HG02970 (cell line): ENCODE measurements at regions not wholly inside any gene's neighbourhood (a gene's known extent, or its start where the extent isn't known, plus 50 kb on each side); places are given as distances from the start of the nearest gene placed in this dataset.

Source experiments
- ATAC-seq: cut with Tn5 transposase; IDR thresholded peaks from one replicate; pipeline ENCODE4 v1.9.1; 2021; ENCODE audit warnings: mild to moderate bottlenecking, moderate library complexity, moderate number of reproducible peaks; ENCODE audit not compliant: unreplicated experiment, low FRiP score

GRCh38 chr4:4808086-4808485 lies 51.4 kb upstream of the MSX1 start:
- ATAC-seq: no peak

- ATAC-seq: no peak
Measured at GRCh38 chr4:4805887-4806286, 53.6 kb upstream of the MSX1 start.

- ATAC-seq: no peak
Measured at GRCh38 chr4:4803912-4804296, 55.6 kb upstream of the MSX1 start.

- ATAC-seq: no peak
Measured at GRCh38 chr4:4803216-4803911, 56.1 kb upstream of the MSX1 start.

GRCh38 chr4:4800646-4801408 lies 58.6 kb upstream of the MSX1 start:
- ATAC-seq: no peak

- ATAC-seq: no peak
Measured at GRCh38 chr4:4794421-4794820, 65.0 kb upstream of the MSX1 start.

GRCh38 chr4:4792466-4792865 lies 67.0 kb upstream of the MSX1 start:
- ATAC-seq: no peak

- no peak for ATAC-seq
Measured at GRCh38 chr4:4791299-4792111, 68.0 kb upstream of the MSX1 start.

GRCh38 chr4:4789462-4789861 lies 70.0 kb upstream of the MSX1 start:
- no peak for ATAC-seq

- ATAC-seq: no peak
Measured at GRCh38 chr4:4788573-4788972, 70.9 kb upstream of the MSX1 start.

- ATAC-seq: no peak
Measured at GRCh38 chr4:4787421-4787820, 72.0 kb upstream of the MSX1 start.

GRCh38 chr4:4784379-4784778 lies 75.1 kb upstream of the MSX1 start:
- no peak for ATAC-seq

- ATAC-seq: no peak
Measured at GRCh38 chr4:4783847-4784246, 75.6 kb upstream of the MSX1 start.

- no peak for ATAC-seq
Measured at GRCh38 chr4:4782969-4783368, 76.5 kb upstream of the MSX1 start.

- ATAC-seq: no peak
Measured at GRCh38 chr4:4781936-4782707, 77.3 kb upstream of the MSX1 start.

GRCh38 chr4:4780729-4781244 lies 78.7 kb upstream of the MSX1 start:
- ATAC-seq: no peak

GRCh38 chr4:4779486-4779885 lies 80.0 kb upstream of the MSX1 start:
- ATAC-seq: no peak

- no peak for ATAC-seq
Measured at GRCh38 chr4:4779054-4779453, 80.4 kb upstream of the MSX1 start.

- ATAC-seq: no peak
Measured at GRCh38 chr4:4778554-4778953, 80.9 kb upstream of the MSX1 start.

GRCh38 chr4:4776934-4777333 lies 82.5 kb upstream of the MSX1 start:
- no peak for ATAC-seq
